ENCODE measurements at regions not wholly inside any gene's neighbourhood (a gene's known extent, or its start where the extent isn't known, plus 50 kb on each side); places are given as distances from the start of the nearest gene placed in this dataset.

DNA sequence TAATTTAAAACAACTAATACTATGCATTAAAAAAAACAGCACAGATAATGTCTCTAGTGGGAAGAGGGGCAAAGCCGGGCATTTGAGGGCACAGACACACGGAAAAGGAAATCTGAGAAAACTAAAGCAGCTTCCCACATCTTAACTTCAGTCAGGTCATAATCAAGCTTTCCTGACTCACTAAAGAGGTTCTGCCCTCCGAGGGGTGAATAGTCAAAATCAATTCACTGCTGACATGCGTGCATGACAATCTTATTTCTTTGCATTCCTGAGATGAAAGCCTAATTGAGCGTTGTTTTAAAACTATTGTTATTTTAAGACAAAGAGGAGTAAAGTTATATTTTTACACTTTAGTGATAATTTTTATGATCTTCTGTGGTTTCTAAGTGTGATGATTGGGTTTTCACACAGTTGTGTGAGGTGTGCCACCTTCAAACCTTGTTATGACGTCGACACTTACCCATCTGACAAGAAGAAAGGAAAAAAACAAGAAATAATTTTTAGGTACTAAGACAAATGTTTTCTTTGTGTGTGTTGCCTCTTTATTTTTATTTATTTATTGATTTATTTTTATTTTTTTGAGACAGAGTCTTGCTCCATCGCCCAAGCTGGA lies 90.9 kb downstream of the GATA6 start:
- H3K27ac Mint-ChIP-seq (ENCODE audit: unreplicated experiment), result no peak overlapping the region
- TF ChIP-seq, protein P1, sequence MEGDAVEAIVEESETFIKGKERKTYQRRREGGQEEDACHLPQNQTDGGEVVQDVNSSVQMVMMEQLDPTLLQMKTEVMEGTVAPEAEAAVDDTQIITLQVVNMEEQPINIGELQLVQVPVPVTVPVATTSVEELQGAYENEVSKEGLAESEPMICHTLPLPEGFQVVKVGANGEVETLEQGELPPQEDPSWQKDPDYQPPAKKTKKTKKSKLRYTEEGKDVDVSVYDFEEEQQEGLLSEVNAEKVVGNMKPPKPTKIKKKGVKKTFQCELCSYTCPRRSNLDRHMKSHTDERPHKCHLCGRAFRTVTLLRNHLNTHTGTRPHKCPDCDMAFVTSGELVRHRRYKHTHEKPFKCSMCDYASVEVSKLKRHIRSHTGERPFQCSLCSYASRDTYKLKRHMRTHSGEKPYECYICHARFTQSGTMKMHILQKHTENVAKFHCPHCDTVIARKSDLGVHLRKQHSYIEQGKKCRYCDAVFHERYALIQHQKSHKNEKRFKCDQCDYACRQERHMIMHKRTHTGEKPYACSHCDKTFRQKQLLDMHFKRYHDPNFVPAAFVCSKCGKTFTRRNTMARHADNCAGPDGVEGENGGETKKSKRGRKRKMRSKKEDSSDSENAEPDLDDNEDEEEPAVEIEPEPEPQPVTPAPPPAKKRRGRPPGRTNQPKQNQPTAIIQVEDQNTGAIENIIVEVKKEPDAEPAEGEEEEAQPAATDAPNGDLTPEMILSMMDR (IDR thresholded peaks at IDR 0.05; ENCODE audit: unreplicated experiment), result no peak
- no peak for DNase-seq
- H3K36me3 Mint-ChIP-seq (ENCODE audit: insufficient read depth, unreplicated experiment), result peaks cover 7% of the 10 kb centered on the region
- no peak overlapping the region for H3K4me3 Mint-ChIP-seq (ENCODE audit: low read depth, unreplicated experiment)
- no peaks in the 10 kb centered on the region for H3K27me3 Mint-ChIP-seq (ENCODE audit: unreplicated experiment)
- intact Hi-C loops (cut with micrococcal nuclease; ENCODE audit: unreplicated experiment), result no loop called here
- CTCF ChIA-PET, result no interaction called here
- H3K4me1 Mint-ChIP-seq (ENCODE audit: low read depth, unreplicated experiment), result peaks cover 18% of the 10 kb centered on the region
- BruUV-seq (replicated peaks), result no TSS peak
- H3K9me3 Mint-ChIP-seq (ENCODE audit: low read depth, unreplicated experiment), result no peaks in the 10 kb centered on the region

DNA sequence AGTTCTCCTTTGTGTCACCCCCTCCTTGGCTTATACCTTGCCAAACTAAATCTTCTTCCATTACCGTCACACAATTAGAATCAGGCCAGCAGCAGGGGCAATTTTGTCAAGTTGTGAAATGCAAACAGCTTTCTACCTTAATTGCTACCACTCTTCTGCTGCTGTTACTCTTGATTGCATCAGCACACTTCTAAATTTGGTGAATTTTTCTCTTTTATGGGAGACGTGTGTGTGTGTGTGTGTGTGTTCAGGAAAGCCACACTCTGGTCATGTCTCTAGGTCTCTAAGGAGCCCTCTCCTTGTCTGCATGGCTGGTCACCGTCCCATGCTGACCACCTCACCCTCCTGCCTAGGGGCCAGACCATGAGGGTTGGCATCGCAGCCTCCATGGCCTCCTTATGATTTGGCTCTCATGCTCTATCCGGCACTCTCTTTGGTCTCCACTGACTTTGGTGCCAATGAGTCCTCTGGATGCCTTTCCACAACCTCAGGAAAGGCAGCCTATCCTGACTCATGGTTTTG lies 87.7 kb downstream of the GATA6 start:
- no TSS peak for BruUV-seq (replicated peaks)
- no peak for DNase-seq
- H3K27ac Mint-ChIP-seq (ENCODE audit: unreplicated experiment), result peak overlapping the region; percentile 74
- peaks cover 9% of the 10 kb centered on the region for H3K4me1 Mint-ChIP-seq (ENCODE audit: low read depth, unreplicated experiment)
- H3K36me3 Mint-ChIP-seq (ENCODE audit: insufficient read depth, unreplicated experiment), result peaks cover 7% of the 10 kb centered on the region
- TF ChIP-seq, protein P1 (IDR thresholded peaks at IDR 0.05; ENCODE audit: unreplicated experiment), result no peak
- no peak overlapping the region for H3K4me3 Mint-ChIP-seq (ENCODE audit: low read depth, unreplicated experiment)
- no peaks in the 10 kb centered on the region for H3K27me3 Mint-ChIP-seq (ENCODE audit: unreplicated experiment)
- CTCF ChIA-PET, result no interaction called here
- no peaks in the 10 kb centered on the region for H3K9me3 Mint-ChIP-seq (ENCODE audit: low read depth, unreplicated experiment)
- intact Hi-C loops (cut with micrococcal nuclease; ENCODE audit: unreplicated experiment), result no loop called here

DNA sequence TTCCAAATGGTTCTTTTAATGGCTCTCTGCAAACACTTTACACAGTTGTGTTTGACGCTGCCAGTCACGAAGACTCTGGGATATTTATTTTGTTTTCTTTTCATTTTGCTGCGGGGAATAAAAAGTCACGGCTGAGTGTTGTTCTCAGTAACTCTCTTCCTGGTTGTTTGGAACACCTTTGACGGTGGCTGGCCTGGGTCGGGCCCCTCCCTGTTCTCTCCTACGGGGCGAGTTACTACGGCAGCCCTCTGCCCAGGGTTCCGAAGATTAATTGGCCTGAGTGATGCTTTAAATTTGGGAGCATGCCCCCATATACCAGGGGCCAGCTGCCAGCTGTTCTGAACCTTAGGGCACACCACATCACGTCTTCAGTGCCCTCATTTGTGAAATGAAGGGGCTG lies 84.7 kb downstream of the GATA6 start:
- TF ChIP-seq, protein P1 (IDR thresholded peaks at IDR 0.05; ENCODE audit: unreplicated experiment), result no peak
- H3K9me3 Mint-ChIP-seq (ENCODE audit: low read depth, unreplicated experiment), result no peaks in the 10 kb centered on the region
- CTCF ChIA-PET, result no interaction called here
- no peaks in the 10 kb centered on the region for H3K27me3 Mint-ChIP-seq (ENCODE audit: unreplicated experiment)
- H3K27ac Mint-ChIP-seq (ENCODE audit: unreplicated experiment), result no peak overlapping the region
- H3K36me3 Mint-ChIP-seq (ENCODE audit: insufficient read depth, unreplicated experiment), result peaks cover 7% of the 10 kb centered on the region
- no peak for DNase-seq
- intact Hi-C loops (cut with micrococcal nuclease; ENCODE audit: unreplicated experiment), result no loop called here
- H3K4me3 Mint-ChIP-seq (ENCODE audit: low read depth, unreplicated experiment), result no peak overlapping the region
- peaks cover 22% of the 10 kb centered on the region for H3K4me1 Mint-ChIP-seq (ENCODE audit: low read depth, unreplicated experiment)
- BruUV-seq (replicated peaks), result no TSS peak

DNA sequence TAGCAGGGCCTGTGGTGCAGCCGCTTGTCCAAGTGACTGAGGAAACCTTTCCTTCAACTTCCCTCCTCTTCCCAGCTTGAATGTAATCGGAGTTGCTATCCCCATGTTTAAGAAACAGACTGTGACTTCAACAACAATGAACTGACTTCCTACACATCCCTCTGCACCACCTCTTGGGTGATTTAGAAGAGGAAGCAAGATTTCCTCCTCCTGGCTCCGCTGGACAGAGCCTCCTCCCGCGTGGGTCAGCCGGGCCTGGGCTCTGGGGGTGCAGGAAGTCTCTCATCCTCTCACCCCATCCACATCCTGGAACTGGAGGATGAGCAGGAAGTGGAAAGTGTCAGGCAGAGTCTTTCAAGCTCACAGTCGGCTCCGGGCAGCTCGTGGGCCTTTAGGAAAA lies 84.3 kb downstream of the GATA6 start:
- no TSS peak for BruUV-seq (replicated peaks)
- intact Hi-C loops (cut with micrococcal nuclease; ENCODE audit: unreplicated experiment), result no loop called here
- DNase-seq, result no peak
- TF ChIP-seq, protein P1 (IDR thresholded peaks at IDR 0.05; ENCODE audit: unreplicated experiment), result no peak
- peaks cover 22% of the 10 kb centered on the region for H3K4me1 Mint-ChIP-seq (ENCODE audit: low read depth, unreplicated experiment)
- H3K36me3 Mint-ChIP-seq (ENCODE audit: insufficient read depth, unreplicated experiment), result peaks cover 7% of the 10 kb centered on the region
- H3K4me3 Mint-ChIP-seq (ENCODE audit: low read depth, unreplicated experiment), result no peak overlapping the region
- H3K27ac Mint-ChIP-seq (ENCODE audit: unreplicated experiment), result no peak overlapping the region
- H3K27me3 Mint-ChIP-seq (ENCODE audit: unreplicated experiment), result no peaks in the 10 kb centered on the region
- CTCF ChIA-PET, result no interaction called here
- H3K9me3 Mint-ChIP-seq (ENCODE audit: low read depth, unreplicated experiment), result no peaks in the 10 kb centered on the region

Data from Calu3 (cell line).